ENCODE measurements at regions not wholly inside any gene's neighbourhood (a gene's known extent, or its start where the extent isn't known, plus 50 kb on each side); places are given as distances from the start of the nearest gene placed in this dataset.
"Not testable (repeated sequence)": the region's sequence is repeated elsewhere in the genome, so short reads cannot be mapped to it uniquely, and the experiment has no call there.

GRCh38 chr17:77038884-77039555, 101.7 kb upstream of the SEC14L1 start:
- DNase-seq = no peak

DNA sequence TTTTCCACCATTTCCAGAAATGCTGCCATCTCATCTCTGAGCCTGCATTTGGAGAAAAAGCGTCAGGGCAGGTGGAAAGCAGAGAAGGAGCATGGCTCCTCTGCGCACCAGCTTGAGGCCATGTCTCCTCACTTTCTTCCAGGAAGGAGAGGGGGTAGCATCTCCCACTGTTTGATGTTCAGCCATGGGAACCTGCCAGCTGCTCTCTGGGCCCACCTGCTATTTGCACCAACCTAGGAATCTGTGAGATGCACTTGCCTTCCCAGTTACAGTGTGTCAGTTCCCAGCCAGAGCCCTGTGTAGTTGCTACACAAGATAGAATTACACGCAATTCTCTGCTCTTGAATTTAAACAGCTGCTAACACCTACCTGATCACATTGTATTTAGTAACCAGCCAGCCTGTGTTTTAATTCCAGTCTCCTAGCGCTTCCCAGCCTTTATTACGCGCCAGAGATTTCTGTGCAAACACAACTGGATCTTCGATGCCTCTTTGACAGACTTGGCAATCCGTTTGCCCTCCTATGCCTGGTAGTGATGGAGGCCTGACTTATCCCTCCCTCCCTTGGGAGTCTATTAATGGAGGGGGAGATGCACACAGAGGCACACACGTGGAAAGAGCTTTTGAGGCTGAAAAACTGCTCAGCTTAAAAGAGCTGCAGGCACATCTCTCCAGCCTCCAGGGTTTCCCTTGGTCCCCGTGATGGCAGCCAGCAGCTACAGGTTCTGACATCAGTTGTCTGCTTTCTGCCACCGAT, 98.1 kb upstream of the SEC14L1 start:
- DNase-seq = peak; percentile 61 to 91 (median 84)

GRCh38 chr17:77045441-77046041, 95.2 kb upstream of the SEC14L1 start:
- no peak for DNase-seq

GRCh38 chr17:77049440-77049839, 91.3 kb upstream of the SEC14L1 start:
- peak; percentile 63 to 96 (median 87) for DNase-seq

DNA sequence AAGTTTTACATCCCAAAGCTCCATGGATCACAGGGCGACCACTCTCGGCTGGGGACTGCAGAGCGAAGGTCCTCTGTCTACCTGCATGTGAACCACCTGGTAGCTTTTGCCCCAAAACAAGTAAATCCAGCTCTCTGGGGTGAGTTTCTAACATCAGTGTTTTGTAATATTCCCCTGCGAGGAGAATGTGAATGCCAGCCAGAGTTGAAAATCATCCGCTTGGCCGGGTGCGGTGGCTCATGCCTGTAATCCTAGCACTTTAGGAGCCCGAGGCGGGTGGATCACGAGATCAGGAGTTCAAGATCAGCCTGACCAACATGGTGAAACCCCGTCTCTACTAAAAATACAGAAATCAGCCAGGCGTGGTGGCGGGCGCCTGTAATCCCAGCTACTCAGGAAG, 89.9 kb upstream of the SEC14L1 start:
- not testable (repeated sequence) for DNase-seq

DNA sequence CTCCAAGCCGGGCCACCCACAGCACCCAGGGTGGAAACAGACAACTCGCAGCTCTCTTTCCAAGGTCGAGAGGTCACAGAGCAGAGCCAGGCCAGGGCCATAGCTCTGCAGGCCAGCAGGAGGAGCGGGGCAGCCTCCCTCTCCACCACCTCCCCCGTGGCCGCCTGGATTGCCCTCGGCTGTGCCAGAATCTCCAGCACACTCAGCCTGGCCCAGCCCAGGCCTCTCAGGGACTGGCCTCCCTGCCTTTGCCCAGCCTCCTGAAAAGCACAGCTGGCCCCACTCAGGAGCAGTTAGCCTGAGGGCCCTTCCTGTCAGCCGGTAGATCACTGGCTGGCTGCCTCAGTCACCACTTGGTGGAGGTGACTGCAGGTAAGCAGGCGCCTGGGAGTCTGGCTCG, 85.8 kb upstream of the SEC14L1 start:
- peak in 2 of 3 experiments; percentile 51 to 74 for DNase-seq

DNA sequence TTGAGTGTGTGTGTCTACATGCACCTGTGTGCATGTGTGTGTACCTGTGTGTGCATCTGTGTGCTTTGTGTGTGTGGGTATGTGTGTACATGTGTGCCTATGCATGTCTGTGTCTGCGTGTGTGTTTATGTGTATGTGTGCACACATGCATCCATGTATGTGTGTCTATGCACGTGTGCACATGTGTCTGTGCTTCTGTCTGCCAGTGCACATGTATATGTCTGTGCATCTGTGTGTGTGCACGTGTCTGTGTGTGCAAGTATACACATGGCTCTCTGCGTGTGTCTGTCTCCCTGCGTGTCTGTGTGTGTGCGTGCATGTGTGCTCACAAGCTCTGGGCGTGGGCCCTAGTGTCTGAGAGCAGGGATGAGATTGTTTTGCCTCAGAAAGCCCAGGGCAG, 85.3 kb upstream of the SEC14L1 start:
- DNase-seq = no peak

GRCh38 chr17:77058016-77058415, 82.8 kb upstream of the SEC14L1 start:
- no peak for DNase-seq

DNA sequence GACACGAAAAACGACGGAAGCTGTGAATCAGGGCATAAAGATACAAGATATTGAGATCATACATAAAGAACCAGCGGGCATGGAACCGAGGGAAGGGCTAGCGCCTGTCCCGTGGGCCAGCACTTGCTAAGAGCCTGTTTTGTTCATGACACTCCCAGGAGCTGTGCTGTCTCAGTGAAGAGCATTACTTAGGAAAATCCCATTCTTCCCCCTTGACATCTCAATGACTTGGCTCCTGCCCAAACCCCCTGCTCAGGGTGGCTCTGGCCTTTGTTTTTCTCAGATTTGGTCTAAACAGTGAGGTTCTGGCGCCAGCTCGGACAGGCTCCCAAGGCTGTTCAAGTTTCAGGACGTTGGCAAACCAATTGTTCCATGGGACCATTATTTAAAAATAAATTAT, 79.1 kb upstream of the SEC14L1 start:
- peak; percentile 5 to 65 (median 23) for DNase-seq

GRCh38 chr17:77064598-77064997, 76.2 kb upstream of the SEC14L1 start:
- DNase-seq = no peak

DNA sequence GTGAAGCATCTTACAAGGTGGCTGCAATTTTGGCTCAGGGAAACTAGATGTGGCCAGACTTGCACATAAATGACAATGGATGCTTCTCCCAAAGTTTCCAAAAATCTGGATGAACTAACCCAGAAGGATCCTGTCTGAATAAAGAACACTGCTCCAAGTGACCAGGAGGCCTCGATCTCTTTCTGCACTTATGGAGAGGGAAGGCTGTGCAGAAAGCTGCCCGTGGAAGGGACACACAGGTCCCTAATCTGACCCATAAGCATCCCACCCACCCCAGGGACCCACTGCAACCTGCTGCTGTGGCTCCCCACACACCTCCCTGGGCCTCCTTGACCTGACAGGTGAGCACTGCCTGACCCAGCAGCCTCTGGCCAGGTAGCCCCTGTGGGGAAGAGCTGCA, 74.6 kb upstream of the SEC14L1 start:
- no peak for DNase-seq

GRCh38 chr17:77066726-77067409, 73.9 kb upstream of the SEC14L1 start:
- DNase-seq = peak; percentile 57 to 80 (median 59)

- DNase-seq = no peak
Measured at GRCh38 chr17:77068915-77069314, 71.9 kb upstream of the SEC14L1 start.

- DNase-seq = no peak
Measured at GRCh38 chr17:77070888-77071279, 69.9 kb upstream of the SEC14L1 start.

DNA sequence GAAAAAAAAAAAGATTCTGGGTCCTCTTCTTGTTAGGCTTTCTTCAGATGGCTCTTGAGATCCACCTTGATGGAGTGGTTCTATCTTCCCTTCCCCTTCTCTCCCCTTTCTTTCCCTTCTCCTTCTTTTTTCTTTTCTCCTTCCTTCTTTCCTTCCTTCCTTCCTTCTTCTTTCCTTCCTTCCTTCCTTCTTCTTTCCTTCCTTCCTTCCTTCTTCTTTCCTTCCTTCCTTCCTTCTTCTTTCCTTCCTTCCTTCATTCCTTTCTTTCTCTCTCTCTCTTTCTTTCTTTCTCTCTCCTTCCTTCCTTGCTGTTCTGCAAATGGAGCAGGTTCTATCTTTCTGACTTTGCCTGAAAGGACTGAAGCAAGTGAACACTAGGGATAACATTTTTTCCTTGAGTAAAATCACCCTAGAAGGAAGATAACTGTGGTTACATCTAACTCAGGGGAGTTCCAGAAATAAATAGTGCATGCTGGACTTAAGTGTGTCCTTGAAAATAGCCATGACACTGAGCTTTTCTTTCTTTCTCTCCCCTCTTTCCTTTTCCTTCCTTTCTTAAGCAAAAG, 68.8 kb upstream of the SEC14L1 start:
- DNase-seq = no peak

DNA sequence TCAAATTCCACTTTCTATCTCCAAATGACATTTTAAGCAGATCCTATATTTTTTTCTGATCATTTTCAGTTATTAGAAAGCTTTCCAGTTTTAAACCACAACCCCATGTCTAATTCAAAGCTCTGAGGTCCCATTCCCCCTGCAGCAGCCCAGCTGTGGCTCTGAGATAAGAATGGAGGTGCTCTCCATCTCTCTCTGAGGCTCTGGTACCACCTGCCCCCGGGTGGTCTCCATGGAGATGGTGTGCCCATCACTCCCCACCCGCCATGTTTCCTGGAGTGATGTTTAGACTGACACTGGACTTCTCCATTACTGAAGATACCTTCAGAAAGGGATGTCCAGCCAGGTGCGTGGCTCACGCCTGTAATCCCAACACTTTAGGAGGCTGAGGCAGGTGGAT, 68.1 kb upstream of the SEC14L1 start:
- DNase-seq = no peak

GRCh38 chr17:77074681-77075080, 66.1 kb upstream of the SEC14L1 start:
- DNase-seq = no peak

- peak; percentile 59 to 86 (median 60) for DNase-seq
Measured at GRCh38 chr17:77076124-77076830, 64.5 kb upstream of the SEC14L1 start.

- no peak for DNase-seq
Measured at GRCh38 chr17:77083531-77083930, 57.2 kb upstream of the SEC14L1 start.

DNA sequence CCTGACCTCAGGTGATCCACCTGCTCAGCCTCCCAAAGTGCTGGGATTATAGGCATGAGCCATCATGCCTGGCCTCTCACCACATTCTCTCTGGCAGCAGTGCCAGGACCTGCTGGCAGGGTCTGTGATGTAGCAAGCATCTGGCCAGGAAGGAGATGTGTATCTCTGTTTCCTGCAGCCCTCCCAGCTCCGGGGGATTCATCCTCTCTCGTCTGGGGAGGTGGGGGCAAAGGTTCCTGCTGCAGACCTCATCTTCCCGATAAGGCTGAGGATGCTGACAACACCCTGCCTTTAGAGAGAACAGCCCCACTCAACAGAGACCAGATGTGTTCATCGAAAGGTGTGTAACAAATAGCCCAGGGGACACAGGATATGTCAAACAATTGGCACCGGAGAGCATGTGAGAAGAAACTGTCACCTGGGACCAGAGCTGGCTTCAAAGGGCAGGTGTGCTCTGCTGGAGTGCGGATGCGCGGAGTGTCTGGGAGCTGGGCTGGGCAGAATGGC, 54.8 kb upstream of the SEC14L1 start:
- DNase-seq = peak in 2 of 3 experiments; percentile 85 to 92

DNA sequence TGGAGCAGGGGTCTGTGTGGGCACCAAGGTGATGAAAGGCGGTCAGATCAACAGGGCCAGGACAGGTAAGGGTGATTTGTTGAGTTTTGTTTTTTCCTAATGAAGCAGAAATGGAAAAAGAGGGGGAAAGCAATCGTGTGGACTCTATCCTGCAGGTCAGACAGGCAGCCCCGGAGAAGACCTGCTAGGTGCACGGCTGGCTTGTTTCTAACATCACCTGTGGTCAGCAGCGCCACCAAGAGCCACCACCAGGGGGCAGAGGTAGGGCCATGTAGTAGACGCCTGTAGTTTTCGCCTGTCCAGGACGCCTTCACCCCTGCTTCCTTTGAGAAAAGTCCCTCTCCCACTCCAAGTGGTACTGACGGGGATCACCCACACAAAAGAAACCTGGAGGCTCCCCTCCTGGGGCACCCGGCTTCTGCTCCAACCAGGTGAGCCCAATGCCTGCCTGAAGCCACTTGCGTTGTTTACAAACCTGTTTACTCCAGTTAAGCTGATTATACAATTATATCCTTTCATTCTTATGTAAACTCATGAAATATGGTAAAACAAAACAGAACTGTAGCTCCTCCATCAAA, 54.2 kb upstream of the SEC14L1 start:
- DNase-seq = peak; percentile 84 to 92 (median 85)
